Lower leg skin (tissue), 3 donors: ENCODE measurements at regions not wholly inside any gene's neighbourhood (a gene's known extent, or its start where the extent isn't known, plus 50 kb on each side); places are given as distances from the start of the nearest gene placed in this dataset.

ENCODE experiments used
- CTCF ChIP-seq, 3 donors: fragments of 450-650 bp; IDR thresholded peaks; one replicate each; pipeline ENCODE4 v1.5.1; 2016; ENCODE audit warnings: antibody characterized with exemption in 3 of 3, mild to moderate bottlenecking in 3 of 3, moderate library complexity in 2 of 3
- POLR2A ChIP-seq, 2 donors: fragments of 450-650 bp; IDR thresholded peaks; one replicate each; pipeline ENCODE4 v1.6.1; 2016 to 2017; ENCODE audit warnings: antibody characterized with exemption in 2 of 2, mild to moderate bottlenecking in 1 of 2, moderate library complexity in 1 of 2

GRCh38 chr15:53009093-53009492 is 219.0 kb upstream of the ONECUT1 start:
- TF ChIP-seq CTCF (IDR thresholded peaks at IDR 0.05) (no peak), POLR2A (IDR thresholded peaks at IDR 0.05) (no peak)
